8988T (cell line): ENCODE measurements at regions not wholly inside any gene's neighbourhood (a gene's known extent, or its start where the extent isn't known, plus 50 kb on each side); places are given as distances from the start of the nearest gene placed in this dataset.
"Not testable (repeated sequence)": the region's sequence is repeated elsewhere in the genome, so short reads cannot be mapped to it uniquely, and the experiment has no call there.

Experiments
- DNase-seq: peaks from one replicate; pipeline ENCODE4 v3.0.0; 2011

- no peak for DNase-seq
These were observed 101.1 kb upstream of the ZC3H11B start for GRCh38 chr1:219713981-219714381.

DNA sequence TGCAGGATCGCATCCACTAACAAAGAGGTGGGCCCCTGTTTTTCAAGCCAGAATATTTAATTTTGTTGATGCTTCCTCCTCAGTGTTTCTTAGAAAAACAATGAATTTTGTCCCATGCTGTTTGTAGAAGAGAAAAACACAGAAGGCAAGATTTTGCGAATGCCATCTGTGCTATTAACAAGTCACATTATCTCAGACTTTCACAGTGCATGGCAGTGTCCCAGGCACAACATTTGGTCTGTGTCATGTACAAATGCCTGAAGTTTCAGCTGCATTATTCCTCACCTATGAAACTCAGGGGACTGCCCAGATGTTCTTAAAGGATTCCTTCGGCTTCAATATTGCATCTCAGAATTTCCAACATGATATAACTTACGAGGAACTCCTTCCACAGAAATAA lies 99.6 kb upstream of the ZC3H11B start:
- DNase-seq: no peak

DNA sequence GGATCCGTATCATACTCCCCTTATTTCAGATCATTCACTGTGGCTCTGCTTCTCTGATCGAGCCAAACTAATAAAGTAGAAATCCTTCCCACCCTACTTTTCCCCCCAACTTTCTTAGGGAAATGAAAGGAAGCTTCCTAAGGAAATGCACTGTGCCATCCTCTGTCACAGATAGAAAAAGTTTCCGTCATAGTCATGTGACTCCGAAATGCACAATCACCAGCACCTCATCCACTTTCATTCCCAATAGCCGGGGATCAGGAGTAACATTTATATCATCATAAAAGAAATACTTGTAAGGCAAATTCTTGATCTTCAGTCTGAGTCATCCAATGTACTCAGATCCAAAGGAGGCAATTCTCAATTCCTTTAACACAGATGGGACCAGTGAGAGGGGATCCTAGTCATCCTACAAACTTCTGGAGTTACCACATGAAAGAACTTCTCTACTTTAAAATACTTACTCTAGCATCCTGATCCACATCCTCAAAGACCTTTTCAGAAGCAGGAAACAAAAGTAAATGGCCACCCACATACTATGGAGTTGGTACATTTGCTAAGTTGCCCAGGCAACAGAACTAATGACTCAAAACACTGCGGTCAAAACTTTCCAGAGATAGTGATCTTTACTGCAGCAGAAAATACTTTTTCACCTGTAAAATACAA lies 97.8 kb upstream of the ZC3H11B start:
- no peak for DNase-seq

- no peak for DNase-seq
These were observed 96.1 kb upstream of the ZC3H11B start for GRCh38 chr1:219708919-219709543.

DNA sequence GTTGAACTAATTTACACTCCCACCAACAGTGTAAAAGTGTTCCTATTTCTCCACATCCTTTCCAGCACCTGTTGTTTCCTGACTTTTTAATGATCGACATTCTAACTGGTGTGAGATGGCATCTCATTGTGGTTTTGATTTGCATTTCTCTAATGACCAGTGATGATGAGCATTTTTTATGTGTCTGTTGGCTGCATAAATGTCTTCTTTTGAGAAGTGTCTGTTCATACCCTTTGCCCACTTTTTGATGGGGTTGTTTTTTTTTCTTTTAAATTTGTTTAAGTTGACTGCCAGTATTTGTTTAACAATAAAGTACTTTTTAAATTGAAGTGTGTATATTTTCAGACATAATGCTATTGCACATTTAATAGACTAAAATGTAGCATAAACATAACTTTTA lies 95.0 kb upstream of the ZC3H11B start:
- DNase-seq: not testable (repeated sequence)

DNA sequence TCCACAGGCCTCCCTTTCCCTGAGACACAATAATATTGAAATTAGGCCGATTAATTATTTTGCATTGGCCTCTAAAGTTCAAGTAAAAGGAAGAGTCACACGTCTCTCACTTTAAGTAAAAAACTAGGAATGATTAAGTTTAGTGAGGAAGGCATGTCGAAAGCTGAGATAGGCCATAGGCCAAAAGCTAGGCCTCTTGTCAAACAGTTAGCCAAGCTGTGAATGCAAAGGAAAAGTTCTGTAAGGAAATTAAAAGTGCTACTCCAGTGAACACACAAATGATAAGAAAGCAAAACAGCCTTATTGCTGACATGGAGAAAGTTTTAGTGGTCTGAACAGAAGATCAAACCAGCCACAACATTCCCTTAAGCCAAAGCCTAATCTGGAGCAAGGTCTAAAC lies 91.4 kb upstream of the ZC3H11B start:
- not testable (repeated sequence) for DNase-seq

GRCh38 chr1:219703368-219703639 lies 90.4 kb upstream of the ZC3H11B start:
- DNase-seq: no peak

DNA sequence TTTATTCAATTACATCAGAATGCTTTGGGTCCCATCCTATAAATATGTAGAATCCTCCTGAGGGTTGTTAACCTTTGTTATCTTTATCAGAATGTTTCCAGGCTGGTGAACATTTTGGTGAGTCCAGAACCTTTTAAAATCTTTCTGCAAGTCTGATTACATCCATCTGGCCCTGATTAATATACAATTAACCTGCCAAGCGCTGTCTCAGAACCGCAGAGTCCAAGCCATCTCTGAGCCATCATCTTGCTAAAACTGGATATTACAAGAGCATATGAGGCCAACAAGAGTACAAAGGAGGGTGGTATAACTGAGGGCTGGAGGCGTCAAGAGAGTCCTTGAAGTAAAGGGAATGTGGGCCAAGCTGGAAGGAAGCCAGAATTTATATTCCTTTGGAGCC lies 88.6 kb upstream of the ZC3H11B start:
- no peak for DNase-seq

DNA sequence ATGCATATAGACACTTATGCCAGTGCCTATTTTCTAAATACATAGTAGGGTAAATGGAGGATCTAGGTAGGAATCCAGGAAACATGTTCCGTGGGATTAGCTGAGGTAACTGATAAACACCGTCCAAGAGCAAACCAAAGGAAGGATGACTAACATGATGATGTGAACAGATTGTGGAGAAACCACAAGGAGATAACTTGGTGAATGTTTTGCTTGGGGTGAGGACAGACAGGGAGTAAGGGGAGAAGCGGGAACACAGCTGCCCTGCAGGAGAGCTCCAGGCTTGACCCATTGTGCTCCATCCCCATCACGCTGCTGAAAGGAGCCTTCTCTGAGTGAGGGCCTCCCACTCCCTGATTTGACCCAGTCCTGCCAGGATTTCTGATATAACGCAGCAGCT lies 87.0 kb upstream of the ZC3H11B start:
- no peak for DNase-seq

GRCh38 chr1:219697682-219698081 lies 84.8 kb upstream of the ZC3H11B start:
- DNase-seq: no peak

DNA sequence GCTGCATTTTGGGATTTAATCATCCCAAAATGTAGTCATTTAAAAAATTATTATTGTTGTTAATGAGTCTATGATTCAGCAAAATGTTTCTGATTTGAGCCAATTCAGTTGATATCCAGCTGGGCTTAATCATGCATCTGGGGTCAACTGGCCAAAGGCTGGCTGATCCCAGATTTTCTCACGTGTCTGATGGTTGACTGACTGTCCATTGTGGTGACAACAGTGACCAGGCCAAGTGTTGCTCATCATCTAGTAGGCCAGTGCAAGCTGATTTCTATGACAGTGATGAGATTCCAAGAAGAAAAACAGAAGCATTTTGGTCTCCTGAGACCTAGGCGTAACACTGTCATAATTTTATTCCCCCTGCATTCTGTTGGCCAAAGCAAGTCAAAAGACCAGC lies 80.1 kb upstream of the ZC3H11B start:
- DNase-seq: no peak

DNA sequence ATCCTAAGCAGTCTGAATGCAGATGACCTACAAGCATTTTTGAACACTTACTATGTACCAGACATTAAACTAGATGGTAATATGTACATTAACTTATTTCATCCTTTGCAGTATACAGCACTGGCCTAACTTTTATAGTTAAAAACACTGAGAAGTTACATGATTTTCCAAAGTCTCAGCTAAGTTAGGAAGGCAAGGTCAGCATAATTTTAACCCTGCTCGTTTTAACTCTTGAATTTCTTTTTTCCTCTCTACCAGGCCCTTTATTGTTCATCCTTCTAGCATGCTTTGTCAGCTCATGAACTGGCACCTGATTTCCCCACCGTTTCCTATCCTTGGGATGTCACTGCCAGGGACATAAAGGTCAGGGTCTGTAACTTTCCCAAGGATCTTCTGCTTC lies 76.9 kb upstream of the ZC3H11B start:
- DNase-seq: no peak

DNA sequence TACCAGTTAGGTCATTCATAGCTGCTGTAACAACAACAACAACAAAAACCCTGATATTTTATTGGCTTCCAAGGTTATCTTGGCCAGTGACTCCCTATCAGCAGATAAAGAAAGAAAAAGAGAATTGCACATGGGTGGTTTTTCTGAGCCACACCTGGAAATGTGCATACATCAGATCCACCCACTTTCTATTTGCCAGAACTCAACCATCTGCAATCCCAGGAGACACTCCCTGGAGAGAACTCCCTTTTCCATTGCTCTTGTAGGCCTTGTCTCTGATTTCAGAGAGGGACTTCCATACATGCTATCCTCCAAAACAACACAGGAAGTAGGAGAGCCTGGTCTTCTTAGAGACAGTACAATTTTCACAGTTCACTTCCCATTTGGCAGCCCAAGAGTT lies 74.9 kb upstream of the ZC3H11B start:
- DNase-seq: no peak

- DNase-seq: no peak
These were observed 73.3 kb upstream of the ZC3H11B start for GRCh38 chr1:219686171-219686570.

DNA sequence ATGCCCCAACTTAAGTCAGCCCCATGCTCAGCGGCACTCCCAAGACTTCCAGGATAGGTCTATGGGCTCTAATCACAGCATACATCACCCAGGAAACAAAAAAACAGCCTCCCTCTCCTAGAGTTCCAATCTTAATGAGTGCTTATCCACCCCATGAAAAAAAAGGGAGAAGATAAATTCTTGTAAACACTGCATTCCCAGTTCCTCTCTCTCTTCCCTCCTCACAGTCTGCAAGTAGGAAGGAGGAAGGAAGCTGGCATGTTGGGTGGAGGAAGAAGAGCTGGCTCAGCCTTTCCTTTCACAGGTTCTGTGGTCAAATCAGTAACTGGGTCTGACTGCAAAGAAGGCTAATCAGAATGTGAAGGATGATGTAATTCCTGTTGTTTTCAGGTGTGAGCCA lies 69.9 kb upstream of the ZC3H11B start:
- no peak for DNase-seq

DNA sequence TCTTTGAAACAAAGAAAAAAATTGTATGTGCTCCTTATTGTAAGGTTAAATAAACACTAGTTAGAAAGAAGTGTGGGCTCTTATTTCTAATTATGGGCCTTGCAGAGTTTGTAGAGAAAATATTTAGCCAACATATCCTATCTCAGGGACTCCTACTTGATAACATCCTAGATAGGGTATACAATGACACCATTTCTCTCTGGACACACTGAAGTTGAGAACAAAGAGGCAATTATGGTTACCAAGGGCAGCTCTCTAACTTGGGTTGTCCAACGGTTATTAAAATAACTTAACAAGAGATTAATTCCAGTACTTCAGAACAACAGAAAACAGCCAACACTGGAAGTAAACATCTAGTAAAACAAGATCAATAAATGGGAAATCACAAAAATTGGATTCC lies 69.0 kb upstream of the ZC3H11B start:
- no peak for DNase-seq

DNA sequence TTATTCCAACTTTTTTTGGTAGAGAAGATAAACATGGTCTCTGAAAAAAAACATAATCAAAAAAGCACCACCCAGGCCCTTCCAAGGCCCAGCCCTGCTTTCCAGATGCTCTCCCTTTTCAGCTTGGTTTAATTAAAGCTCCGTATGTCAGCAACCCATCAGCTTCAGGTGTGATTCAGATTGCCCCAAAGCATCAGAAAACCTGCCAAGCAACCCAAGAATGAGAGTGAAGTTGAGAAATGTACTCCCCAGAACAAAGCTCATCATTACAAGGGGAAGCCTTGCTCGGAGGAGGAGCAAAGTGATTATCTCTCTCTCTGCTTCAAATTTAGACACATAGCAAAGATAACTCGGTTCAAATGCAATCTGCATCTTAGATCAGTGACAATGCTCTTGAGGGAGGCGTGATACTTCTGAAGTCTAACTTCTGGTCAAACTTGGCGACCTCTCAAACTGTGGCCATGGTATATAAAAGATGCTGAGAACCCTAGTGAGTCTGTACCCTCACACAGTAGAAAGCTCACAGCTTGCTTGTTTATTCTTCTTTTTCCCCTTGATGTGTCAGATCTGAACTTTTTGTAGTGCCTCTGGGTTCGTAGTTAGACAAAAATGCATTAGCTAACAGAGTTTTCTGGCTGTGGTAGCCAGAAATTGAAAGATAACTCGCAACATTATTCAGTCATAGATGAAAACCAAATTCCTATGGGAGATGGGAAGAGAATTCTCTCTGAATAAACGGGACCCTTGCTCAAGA lies 63.3 kb upstream of the ZC3H11B start:
- DNase-seq: no peak

DNA sequence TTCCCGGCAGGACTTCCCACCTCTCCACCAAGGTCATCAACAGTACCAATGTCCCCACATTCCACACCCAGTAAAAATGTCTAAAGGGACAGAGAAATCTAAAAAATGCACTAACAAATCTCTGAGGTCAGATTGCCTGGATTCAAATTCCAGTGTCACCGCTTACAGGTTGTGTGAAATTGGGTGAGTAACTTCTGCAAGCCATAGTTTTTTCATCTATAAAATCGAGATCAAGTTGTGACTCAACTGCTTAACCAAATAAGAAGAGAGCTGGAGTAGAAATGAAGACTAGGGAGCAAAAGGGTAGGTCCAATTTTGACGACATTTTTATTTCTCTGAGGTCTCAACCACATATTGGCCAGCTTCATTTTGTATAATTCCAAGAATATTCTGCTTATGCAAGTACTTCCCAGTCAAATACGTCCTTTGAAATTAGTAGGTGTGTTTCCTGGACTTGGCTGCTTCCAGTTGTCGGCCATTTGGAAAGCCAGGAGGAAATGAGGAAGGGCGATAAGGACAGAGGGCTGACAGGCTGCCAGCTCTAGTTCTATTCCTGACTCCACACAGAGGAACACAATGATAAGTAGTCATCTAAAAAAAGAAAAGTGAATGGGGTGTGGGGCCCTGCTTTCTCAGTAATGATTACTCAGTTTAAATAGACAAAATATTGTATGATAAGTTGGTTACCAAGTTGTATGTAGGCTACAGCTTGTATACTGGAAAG lies 57.7 kb upstream of the ZC3H11B start:
- no peak for DNase-seq

DNA sequence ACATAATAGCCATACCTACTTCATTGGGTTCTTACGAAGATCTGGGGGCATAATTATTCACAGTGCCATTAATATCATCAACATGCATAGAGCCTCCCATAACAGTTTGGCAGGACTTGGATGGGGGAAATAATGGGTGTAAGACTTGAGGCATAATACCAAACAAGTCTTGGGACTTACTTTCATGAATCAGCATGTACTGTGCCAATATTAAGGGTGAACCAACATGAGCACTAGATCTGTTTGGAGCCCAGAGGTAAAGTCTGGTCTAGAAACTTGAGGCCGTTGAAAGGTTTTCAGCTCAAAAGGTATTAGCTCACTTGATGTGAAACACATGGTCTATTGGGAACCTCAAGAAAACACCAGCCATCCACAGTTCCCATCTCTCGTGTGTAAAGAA lies 56.7 kb upstream of the ZC3H11B start:
- no peak for DNase-seq

GRCh38 chr1:219669042-219669441 lies 56.1 kb upstream of the ZC3H11B start:
- DNase-seq: no peak

- no peak for DNase-seq
These were observed 55.5 kb upstream of the ZC3H11B start for GRCh38 chr1:219668446-219668845.

DNA sequence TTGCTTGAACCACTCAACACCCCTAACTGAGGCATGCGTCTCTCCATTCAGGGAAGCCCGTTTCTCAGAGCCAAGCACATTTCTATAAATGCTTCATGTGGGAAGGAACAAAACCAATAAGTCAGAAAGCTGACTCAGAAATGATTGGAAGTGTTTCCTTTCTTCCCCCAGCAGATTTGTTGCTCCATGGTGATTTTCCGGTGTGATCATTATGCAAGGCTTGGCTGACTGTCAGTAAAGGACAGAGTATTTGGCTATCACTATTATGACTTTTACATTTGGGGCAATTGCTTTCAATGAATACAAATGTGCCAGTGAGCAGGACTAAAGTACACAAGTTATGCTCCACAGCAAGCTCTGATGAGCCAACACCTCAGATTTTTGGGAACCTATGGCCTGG lies 53.3 kb upstream of the ZC3H11B start:
- no peak for DNase-seq

DNA sequence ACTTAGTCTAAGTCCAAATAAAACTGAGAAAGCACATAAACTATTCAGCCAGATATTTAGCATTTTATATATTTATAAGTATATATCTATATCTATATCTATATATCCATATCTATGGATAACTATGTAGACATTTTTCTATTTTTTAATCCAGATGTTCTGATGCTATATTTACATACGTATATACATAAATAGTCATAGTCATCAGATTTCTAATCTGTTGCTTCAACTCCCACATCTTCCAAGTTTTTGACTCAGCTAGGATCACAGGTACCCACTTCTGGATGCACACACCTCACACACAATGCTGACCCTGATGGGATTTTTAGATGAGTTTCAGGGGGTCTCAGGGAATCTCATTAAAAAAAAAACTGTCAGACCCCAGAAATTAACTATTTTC lies 52.2 kb upstream of the ZC3H11B start:
- DNase-seq: no peak
